ENCODE measurements at regions not wholly inside any gene's neighbourhood (a gene's known extent, or its start where the extent isn't known, plus 50 kb on each side); places are given as distances from the start of the nearest gene placed in this dataset.
"Not testable (repeated sequence)": the region's sequence is repeated elsewhere in the genome, so short reads cannot be mapped to it uniquely, and the experiment has no call there.

GRCh38 chr1:218507355-218508002 is 162.3 kb downstream of the TGFB2 start:
- H3K9ac ChIP-seq (ENCODE audit: insufficient read length), result no peak overlapping the region
- no peak overlapping the region for H3K27ac ChIP-seq
- H3K36me3 ChIP-seq (ENCODE audit: insufficient read depth, low read length), result no peaks in the 10 kb centered on the region
- no peaks in the 10 kb centered on the region for H3K9me3 ChIP-seq (ENCODE audit: low read depth, low read length)
- TF ChIP-seq FOXP2 (optimal IDR thresholded peaks at IDR 0.05; ENCODE audit: control extremely low read depth, extremely low read length, insufficient read depth) (no peak), POLR2AphosphoS5 (IDR thresholded peaks at IDR 0.05; ENCODE audit: borderline replicate concordance, low read depth, low read length) (no peak), EZH2 (IDR thresholded peaks at IDR 0.05) (no peak)
- H3K4me3 ChIP-seq, result no peak overlapping the region
- no peak for DNase-seq (ENCODE audit: low read depth, low spot score)

GRCh38 chr1:218510153-218510772 is 165.1 kb downstream of the TGFB2 start:
- Histone ChIP-seq H3K36me3 (ENCODE audit: insufficient read depth, low read length) (no peaks in the 10 kb centered on the region), H3K9me3 (ENCODE audit: low read depth, low read length) (no peaks in the 10 kb centered on the region), H3K9ac (ENCODE audit: insufficient read length) (no peak overlapping the region), H3K4me3 (no peak overlapping the region), H3K27ac (no peak overlapping the region)
- no peak for DNase-seq (ENCODE audit: low read depth, low spot score)
- no peak for TF ChIP-seq EZH2 (IDR thresholded peaks at IDR 0.05)

DNA sequence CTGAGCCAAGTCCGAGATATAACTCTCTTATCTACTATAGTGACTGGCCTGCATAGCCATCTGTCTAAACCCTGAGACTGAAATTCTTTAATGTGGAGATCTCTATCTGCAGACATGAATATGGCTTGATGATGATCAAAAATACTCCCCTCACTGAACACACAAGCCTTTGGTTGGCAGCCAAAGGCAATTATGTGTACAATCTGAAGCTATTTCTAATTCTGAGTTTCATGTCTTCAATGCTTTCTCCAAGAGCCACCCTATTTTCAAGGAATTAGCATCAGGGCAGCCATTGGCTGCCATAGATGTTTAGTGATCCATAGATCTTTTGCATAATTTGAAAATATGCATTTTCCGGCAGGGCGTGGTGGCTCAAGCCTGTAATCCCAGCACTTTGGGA is 168.2 kb downstream of the TGFB2 start:
- Histone ChIP-seq H3K9ac (ENCODE audit: insufficient read length) (no peak overlapping the region), H3K36me3 (ENCODE audit: insufficient read depth, low read length) (no peaks in the 10 kb centered on the region), H3K9me3 (ENCODE audit: low read depth, low read length) (no peaks in the 10 kb centered on the region), H3K4me3 (no peak overlapping the region), H3K27ac (no peak overlapping the region)
- DNase-seq (ENCODE audit: low read depth, low spot score), result no peak
- TF ChIP-seq FOXP2 (optimal IDR thresholded peaks at IDR 0.05; ENCODE audit: control extremely low read depth, extremely low read length, insufficient read depth) (no peak), POLR2AphosphoS5 (IDR thresholded peaks at IDR 0.05; ENCODE audit: borderline replicate concordance, low read depth, low read length) (no peak), EZH2 (IDR thresholded peaks at IDR 0.05) (no peak)

DNA sequence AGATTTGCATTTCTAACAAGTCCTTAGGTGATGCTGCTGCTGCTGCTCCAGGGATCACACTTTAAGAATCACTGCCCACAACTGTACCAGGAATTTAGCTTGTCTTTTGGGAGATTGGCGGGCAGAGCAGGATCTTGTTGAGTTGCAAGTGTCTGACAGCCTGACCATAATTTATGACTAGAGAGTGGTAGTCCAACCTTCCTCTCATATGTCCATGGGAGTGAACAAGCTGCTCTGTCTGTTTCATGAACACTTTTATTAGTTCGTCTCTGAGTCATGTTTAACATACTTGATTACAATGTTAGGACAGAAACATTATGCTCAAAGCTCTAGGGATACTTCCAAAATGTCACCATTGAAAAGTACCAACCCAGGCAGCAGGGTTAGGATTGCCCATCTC is 169.6 kb downstream of the TGFB2 start:
- no peak overlapping the region for H3K4me3 ChIP-seq
- no peak overlapping the region for H3K27ac ChIP-seq
- H3K9me3 ChIP-seq (ENCODE audit: low read depth, low read length), result no peaks in the 10 kb centered on the region
- no peaks in the 10 kb centered on the region for H3K36me3 ChIP-seq (ENCODE audit: insufficient read depth, low read length)
- H3K9ac ChIP-seq (ENCODE audit: insufficient read length), result no peak overlapping the region
- TF ChIP-seq EZH2 (IDR thresholded peaks at IDR 0.05) (no peak), FOXP2 (optimal IDR thresholded peaks at IDR 0.05; ENCODE audit: control extremely low read depth, extremely low read length, insufficient read depth) (no peak), POLR2AphosphoS5 (IDR thresholded peaks at IDR 0.05; ENCODE audit: borderline replicate concordance, low read depth, low read length) (no peak)
- DNase-seq (ENCODE audit: low read depth, low spot score), result no peak

DNA sequence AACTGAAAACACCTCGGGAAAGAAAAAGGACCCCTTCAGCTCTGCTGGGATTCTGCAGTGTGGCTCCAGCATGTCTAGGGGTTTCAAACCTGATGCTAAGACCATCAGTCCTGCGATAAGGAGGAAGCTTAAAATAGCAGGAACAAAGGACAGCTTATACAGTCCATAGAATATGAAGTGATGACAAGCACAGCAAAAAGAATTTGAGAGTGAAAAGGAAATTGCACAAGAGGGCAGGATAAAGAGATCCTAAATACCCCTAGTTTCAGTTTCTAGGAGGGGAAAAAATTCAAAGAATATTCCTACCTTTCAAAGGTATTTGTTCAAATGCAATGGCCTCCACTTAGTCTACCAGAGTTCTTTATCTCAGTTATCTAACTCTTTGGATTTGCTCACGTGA is 171.4 kb downstream of the TGFB2 start:
- Histone ChIP-seq H3K36me3 (ENCODE audit: insufficient read depth, low read length) (no peaks in the 10 kb centered on the region), H3K4me3 (no peak overlapping the region), H3K9me3 (ENCODE audit: low read depth, low read length) (no peaks in the 10 kb centered on the region), H3K27ac (no peak overlapping the region), H3K9ac (ENCODE audit: insufficient read length) (no peak overlapping the region)
- no peak for TF ChIP-seq FOXP2 (optimal IDR thresholded peaks at IDR 0.05; ENCODE audit: control extremely low read depth, extremely low read length, insufficient read depth)
- TF ChIP-seq EZH2 (IDR thresholded peaks at IDR 0.05), result no peak
- TF ChIP-seq POLR2AphosphoS5 (IDR thresholded peaks at IDR 0.05; ENCODE audit: borderline replicate concordance, low read depth, low read length), result no peak
- no peak for DNase-seq (ENCODE audit: low read depth, low spot score)

DNA sequence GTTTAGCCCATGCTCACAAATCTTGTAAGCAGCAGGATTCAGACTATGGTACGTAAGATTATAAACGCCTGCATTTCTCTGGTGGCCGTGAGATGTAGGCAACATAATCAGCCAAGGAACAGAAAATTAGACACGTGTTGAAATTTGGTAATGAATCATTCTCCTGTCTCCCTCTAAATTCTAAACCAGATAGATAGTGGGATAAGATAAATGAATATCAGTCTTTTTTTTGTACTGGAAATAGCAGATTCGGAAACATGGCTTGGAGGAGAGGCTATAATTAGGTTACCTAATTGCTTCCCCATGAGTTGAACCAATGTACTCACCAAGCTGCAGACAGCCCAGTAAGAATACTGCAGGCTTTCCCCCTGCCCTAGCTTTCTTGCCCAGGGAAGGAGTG is 172.3 kb downstream of the TGFB2 start:
- H3K9ac ChIP-seq (ENCODE audit: insufficient read length), result no peak overlapping the region
- no peak overlapping the region for H3K4me3 ChIP-seq
- no peaks in the 10 kb centered on the region for H3K9me3 ChIP-seq (ENCODE audit: low read depth, low read length)
- DNase-seq (ENCODE audit: low read depth, low spot score), result no peak
- no peak overlapping the region for H3K27ac ChIP-seq
- TF ChIP-seq POLR2AphosphoS5 (IDR thresholded peaks at IDR 0.05; ENCODE audit: borderline replicate concordance, low read depth, low read length) (no peak), EZH2 (IDR thresholded peaks at IDR 0.05) (no peak), FOXP2 (optimal IDR thresholded peaks at IDR 0.05; ENCODE audit: control extremely low read depth, extremely low read length, insufficient read depth) (no peak)
- H3K36me3 ChIP-seq (ENCODE audit: insufficient read depth, low read length), result no peaks in the 10 kb centered on the region

GRCh38 chr1:218518216-218518740 is 173.1 kb downstream of the TGFB2 start:
- H3K9me3 ChIP-seq (ENCODE audit: low read depth, low read length), result no peaks in the 10 kb centered on the region
- H3K36me3 ChIP-seq (ENCODE audit: insufficient read depth, low read length), result no peaks in the 10 kb centered on the region
- no peak overlapping the region for H3K4me3 ChIP-seq
- TF ChIP-seq POLR2AphosphoS5 (IDR thresholded peaks at IDR 0.05; ENCODE audit: borderline replicate concordance, low read depth, low read length) (no peak), EZH2 (IDR thresholded peaks at IDR 0.05) (no peak), FOXP2 (optimal IDR thresholded peaks at IDR 0.05; ENCODE audit: control extremely low read depth, extremely low read length, insufficient read depth) (no peak)
- H3K27ac ChIP-seq, result no peak overlapping the region
- no peak for DNase-seq (ENCODE audit: low read depth, low spot score)
- H3K9ac ChIP-seq (ENCODE audit: insufficient read length), result no peak overlapping the region

- H3K9ac ChIP-seq (ENCODE audit: insufficient read length); H3K27ac ChIP-seq; H3K9me3 ChIP-seq (ENCODE audit: low read depth, low read length); H3K4me3 ChIP-seq; DNase-seq (ENCODE audit: low read depth, low spot score); H3K36me3 ChIP-seq (ENCODE audit: insufficient read depth, low read length): not testable (repeated sequence)
These were observed 175.5 kb downstream of the TGFB2 start for GRCh38 chr1:218520646-218521045.
